ENCODE measurements at regions not wholly inside any gene's neighbourhood (a gene's known extent, or its start where the extent isn't known, plus 50 kb on each side); places are given as distances from the start of the nearest gene placed in this dataset.
"Not testable (repeated sequence)": the region's sequence is repeated elsewhere in the genome, so short reads cannot be mapped to it uniquely, and the experiment has no call there.

- Histone ChIP-seq H3K9me3 (ENCODE audit: control insufficient read depth in 2 of 3, insufficient read depth in 1 of 3, low read length in 3 of 3) (peaks cover 0 to 2% (median 0%) of the 10 kb centered on the region in 3 donors), H3K27ac (ENCODE audit: low read depth in 2 of 2, low read length in 2 of 2) (no peak overlapping the region), H3K4me3 (ENCODE audit: low read length in 3 of 3) (no peak overlapping the region), H3K4me1 (ENCODE audit: control insufficient read depth in 2 of 3, insufficient read depth in 2 of 3, low read depth in 1 of 3, low read length in 3 of 3) (no peaks in the 10 kb centered on the region), H3K27me3 (ENCODE audit: control insufficient read depth, insufficient read depth, low read length) (no peaks in the 10 kb centered on the region), H3K36me3 (ENCODE audit: control insufficient read depth in 2 of 3, insufficient read depth in 3 of 3, low read length in 3 of 3) (no peaks in the 10 kb centered on the region), H3K9ac (ENCODE audit: low read length in 3 of 3) (no peak overlapping the region)
- no peak for TF ChIP-seq CTCF (IDR thresholded peaks at IDR 0.05; ENCODE audit: borderline replicate concordance, extremely low read depth, insufficient read depth)
- intact Hi-C loops (cut with DNase I): no loop called here
- FAIRE-seq: no peak
- no peak for DNase-seq
These were observed 1001.9 kb upstream of the NUDT12 start for GRCh38 chr5:104564530-104564929.

GRCh38 chr5:104556957-104557356 is 994.4 kb upstream of the NUDT12 start:
- H3K27me3 ChIP-seq (ENCODE audit: control insufficient read depth, insufficient read depth, low read length): no peaks in the 10 kb centered on the region
- no peak overlapping the region for H3K27ac ChIP-seq (ENCODE audit: low read depth in 2 of 2, low read length in 2 of 2)
- H3K9ac ChIP-seq (ENCODE audit: low read length in 3 of 3): no peak overlapping the region
- H3K4me3 ChIP-seq (ENCODE audit: low read length in 3 of 3): no peak overlapping the region
- DNase-seq: no peak
- no peak for FAIRE-seq
- no peak for TF ChIP-seq CTCF (IDR thresholded peaks at IDR 0.05; ENCODE audit: borderline replicate concordance, extremely low read depth, insufficient read depth)
- H3K9me3 ChIP-seq (ENCODE audit: control insufficient read depth in 2 of 3, insufficient read depth in 1 of 3, low read length in 3 of 3): no peaks in the 10 kb centered on the region
- H3K4me1 ChIP-seq (ENCODE audit: control insufficient read depth in 2 of 3, insufficient read depth in 2 of 3, low read depth in 1 of 3, low read length in 3 of 3): no peaks in the 10 kb centered on the region
- intact Hi-C loops (cut with DNase I): no loop called here
- no peaks in the 10 kb centered on the region for H3K36me3 ChIP-seq (ENCODE audit: control insufficient read depth in 2 of 3, insufficient read depth in 3 of 3, low read length in 3 of 3)

- H3K9ac ChIP-seq (ENCODE audit: low read length in 3 of 3): no peak overlapping the region
- intact Hi-C loops (cut with DNase I): no loop called here
- no peaks in the 10 kb centered on the region for H3K27me3 ChIP-seq (ENCODE audit: control insufficient read depth, insufficient read depth, low read length)
- no peaks in the 10 kb centered on the region for H3K36me3 ChIP-seq (ENCODE audit: control insufficient read depth in 2 of 3, insufficient read depth in 3 of 3, low read length in 3 of 3)
- H3K4me3 ChIP-seq (ENCODE audit: low read length in 3 of 3): no peak overlapping the region
- no peak overlapping the region for H3K27ac ChIP-seq (ENCODE audit: low read depth in 2 of 2, low read length in 2 of 2)
- H3K9me3 ChIP-seq (ENCODE audit: control insufficient read depth in 2 of 3, insufficient read depth in 1 of 3, low read length in 3 of 3): no peaks in the 10 kb centered on the region
- peak in 1 of 5 donors; percentile 4 for DNase-seq
- TF ChIP-seq CTCF (IDR thresholded peaks at IDR 0.05; ENCODE audit: borderline replicate concordance, extremely low read depth, insufficient read depth): no peak
- H3K4me1 ChIP-seq (ENCODE audit: control insufficient read depth in 2 of 3, insufficient read depth in 2 of 3, low read depth in 1 of 3, low read length in 3 of 3): no peaks in the 10 kb centered on the region
- FAIRE-seq: no peak
These were observed 989.0 kb upstream of the NUDT12 start for GRCh38 chr5:104551628-104552027.

- H3K36me3 ChIP-seq (ENCODE audit: control insufficient read depth in 2 of 3, insufficient read depth in 3 of 3, low read length in 3 of 3); H3K27me3 ChIP-seq (ENCODE audit: control insufficient read depth, insufficient read depth, low read length); H3K9me3 ChIP-seq (ENCODE audit: control insufficient read depth in 2 of 3, insufficient read depth in 1 of 3, low read length in 3 of 3); intact Hi-C loops (cut with DNase I); H3K4me1 ChIP-seq (ENCODE audit: control insufficient read depth in 2 of 3, insufficient read depth in 2 of 3, low read depth in 1 of 3, low read length in 3 of 3); H3K27ac ChIP-seq (ENCODE audit: low read depth in 2 of 2, low read length in 2 of 2); DNase-seq; FAIRE-seq; H3K9ac ChIP-seq (ENCODE audit: low read length in 3 of 3); H3K4me3 ChIP-seq (ENCODE audit: low read length in 3 of 3): not testable (repeated sequence)
These were observed 984.3 kb upstream of the NUDT12 start for GRCh38 chr5:104546871-104547270.
